HTR-8/SVneo (cell line): ENCODE measurements at regions not wholly inside any gene's neighbourhood (a gene's known extent, or its start where the extent isn't known, plus 50 kb on each side); places are given as distances from the start of the nearest gene placed in this dataset.
A peak's percentile ranks its signal among the peaks of the same experiment; 100 is the strongest.
"Not testable (repeated sequence)": the region's sequence is repeated elsewhere in the genome, so short reads cannot be mapped to it uniquely, and the experiment has no call there.

Experiments
- DNase-seq: peaks from one replicate; pipeline ENCODE4 v3.0.0; 2011; ENCODE audit warnings: low spot score, mixed read lengths; ENCODE audit not compliant: insufficient read length
- FAIRE-seq: peaks from 2 replicates; lab custom pipeline; 2011; peaks lifted over from hg19 to GRCh38; lab: Jason Lieb, UNC

- DNase-seq (no peak), FAIRE-seq (no peak)
Measured at GRCh38 chr3:180743813-180744590, 64.7 kb upstream of the CCDC39 start.

- FAIRE-seq (no peak), DNase-seq (no peak)
Measured at GRCh38 chr3:180747805-180748361, 68.6 kb upstream of the CCDC39 start.

- FAIRE-seq: no peak
- DNase-seq: no peak
Measured at GRCh38 chr3:180749322-180749721, 70.0 kb upstream of the CCDC39 start.

GRCh38 chr3:180749796-180750195 is 70.5 kb upstream of the CCDC39 start:
- FAIRE-seq: no peak
- DNase-seq: no peak

DNA sequence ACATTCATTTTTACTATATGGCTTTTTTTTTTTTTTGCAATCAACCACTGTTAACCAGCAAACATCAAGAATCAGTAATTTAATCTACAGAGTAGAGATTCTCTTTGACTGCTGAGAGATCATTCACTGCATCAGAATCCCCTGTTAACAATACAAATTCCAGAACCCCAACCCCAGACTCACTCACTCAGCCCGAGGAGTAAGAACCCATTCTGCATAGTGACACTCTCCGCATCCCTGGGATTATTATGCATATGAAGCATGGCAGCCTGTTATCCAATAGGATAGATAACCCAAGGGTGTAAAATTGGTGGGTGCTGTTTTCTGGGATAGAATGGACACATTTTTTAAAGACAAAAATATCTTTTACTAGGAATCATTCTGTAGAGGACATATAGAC is 76.3 kb upstream of the CCDC39 start:
- FAIRE-seq: no peak
- no peak for DNase-seq

- DNase-seq (no peak), FAIRE-seq (no peak)
Measured at GRCh38 chr3:180762866-180763265, 83.6 kb upstream of the CCDC39 start.

DNA sequence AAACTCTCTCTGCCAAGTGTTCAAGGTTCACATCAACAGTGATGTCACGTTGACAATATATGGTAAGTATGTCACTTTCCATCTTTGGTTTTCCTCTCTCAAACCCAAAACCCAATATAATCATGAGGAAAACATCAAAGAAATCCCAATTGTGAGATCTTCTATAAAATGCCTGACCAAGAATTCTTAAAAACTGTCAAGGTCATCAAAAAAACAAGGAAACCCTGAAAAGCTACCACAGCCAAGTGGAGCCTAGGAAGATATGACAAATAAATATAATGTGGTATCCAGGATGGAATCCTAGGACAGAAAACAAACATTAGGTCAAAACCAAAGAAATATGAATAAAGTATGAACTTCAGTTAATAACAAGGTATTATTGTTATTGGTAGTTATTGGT is 85.2 kb upstream of the CCDC39 start:
- DNase-seq: no peak
- no peak for FAIRE-seq

DNA sequence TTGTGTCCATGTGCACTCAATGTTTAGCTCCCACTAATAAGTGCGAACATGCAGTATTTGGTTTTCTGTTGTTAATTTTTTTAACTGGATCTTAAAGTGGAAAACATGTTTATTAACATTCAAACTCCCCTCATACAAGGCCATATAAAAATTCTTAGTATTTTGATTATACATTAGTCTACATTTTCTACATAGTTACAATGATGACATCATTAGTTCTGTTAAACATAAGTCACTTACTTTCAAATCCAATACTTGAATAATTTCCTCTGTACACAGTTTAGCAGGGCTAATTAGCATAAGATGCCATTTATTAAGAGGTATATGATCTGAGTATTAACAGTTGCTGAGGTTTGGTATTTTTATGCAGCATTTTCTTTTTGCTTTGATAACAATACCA is 91.3 kb upstream of the CCDC39 start:
- DNase-seq: no peak
- FAIRE-seq: no peak

DNA sequence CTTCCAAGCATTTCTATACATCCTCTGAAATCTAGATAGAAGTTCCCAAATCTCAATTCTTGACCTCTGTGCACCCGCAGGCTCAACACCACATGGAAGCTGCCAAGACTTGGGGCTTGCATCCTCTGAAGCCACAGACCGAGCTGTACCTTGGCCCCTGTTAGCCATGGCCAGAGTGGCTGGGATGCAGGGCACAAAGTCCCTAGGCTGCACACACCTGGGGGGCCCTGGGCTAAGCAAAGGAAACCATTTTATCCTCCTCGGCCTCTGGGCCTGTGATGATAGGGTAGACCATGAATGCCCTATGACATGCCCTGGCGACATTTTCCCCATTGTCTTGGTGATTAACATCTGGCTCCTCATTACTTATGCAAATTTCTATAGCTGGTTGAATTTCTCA is 97.1 kb upstream of the CCDC39 start:
- FAIRE-seq (no peak), DNase-seq (no peak)

- no peak for FAIRE-seq
- DNase-seq: no peak
Measured at GRCh38 chr3:180782195-180782984, 103.1 kb upstream of the CCDC39 start.

DNA sequence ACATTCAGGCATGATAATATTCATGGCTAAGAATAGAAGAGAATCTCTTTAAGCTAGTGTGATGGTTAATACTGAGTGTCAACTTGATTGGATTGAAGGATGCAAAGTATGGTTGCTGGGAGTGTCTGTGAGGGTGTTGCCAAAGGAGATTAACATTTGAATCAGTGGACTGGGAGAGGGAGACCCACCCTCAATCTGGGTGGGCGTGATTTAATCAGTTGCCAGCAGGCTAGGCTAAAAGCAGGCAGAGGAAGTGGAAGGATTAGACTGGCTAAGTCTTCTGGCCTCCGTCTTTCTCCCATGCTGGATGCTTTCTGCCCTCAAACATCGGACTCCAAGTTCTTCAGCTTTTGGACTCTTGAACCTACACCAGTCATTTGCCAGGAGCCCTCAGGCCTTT is 106.9 kb upstream of the CCDC39 start:
- DNase-seq, FAIRE-seq: not testable (repeated sequence)

DNA sequence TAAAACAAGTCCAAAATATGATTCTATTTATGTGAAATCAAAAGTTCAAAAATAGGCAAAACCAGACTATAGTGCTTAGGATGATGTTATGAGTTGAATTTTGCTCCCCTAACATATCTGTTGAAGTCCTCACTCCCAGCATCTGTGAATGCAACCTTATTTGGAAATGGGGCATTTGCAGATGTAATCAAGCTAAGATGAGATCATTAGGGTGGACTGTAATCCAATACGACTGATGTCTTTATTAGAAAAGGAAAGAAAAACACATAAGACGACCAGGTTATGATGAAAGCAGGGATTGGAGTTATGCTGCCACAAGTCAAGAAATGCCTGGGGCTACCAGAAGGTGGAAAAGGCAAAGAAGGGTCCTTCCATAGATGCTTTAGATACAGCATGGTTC is 110.5 kb upstream of the CCDC39 start:
- FAIRE-seq (no peak), DNase-seq (no peak)

GRCh38 chr3:180798197-180798596 is 114.3 kb upstream of the FXR1 start:
- FAIRE-seq: no peak
- no peak for DNase-seq

- FAIRE-seq (no peak), DNase-seq (peak; percentile 7)
Measured at GRCh38 chr3:180802837-180803236, 109.6 kb upstream of the FXR1 start.

GRCh38 chr3:180804916-180805315 is 107.6 kb upstream of the FXR1 start:
- DNase-seq (no peak), FAIRE-seq (no peak)

GRCh38 chr3:180808823-180809575 is 103.5 kb upstream of the FXR1 start:
- FAIRE-seq (no peak), DNase-seq (no peak)

DNA sequence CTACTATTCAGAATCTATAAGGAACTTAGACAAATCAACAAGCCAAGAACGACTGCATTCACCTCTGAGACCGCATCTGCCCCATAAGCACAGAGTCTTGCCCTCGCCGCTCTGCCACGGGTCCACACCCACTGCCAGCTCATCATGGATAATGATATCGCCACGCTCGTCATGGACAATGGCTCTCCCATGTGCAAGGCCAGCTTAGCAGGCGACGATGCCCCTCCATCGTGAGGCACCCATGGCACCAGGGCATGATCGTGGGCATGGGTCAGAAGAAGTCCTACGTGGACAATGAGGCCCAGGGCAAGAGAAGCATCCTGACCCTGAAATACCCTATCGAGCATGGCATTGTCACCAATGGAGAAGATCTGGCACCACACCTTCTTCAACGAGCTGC is 92.1 kb upstream of the FXR1 start:
- FAIRE-seq (no peak), DNase-seq (no peak)

DNA sequence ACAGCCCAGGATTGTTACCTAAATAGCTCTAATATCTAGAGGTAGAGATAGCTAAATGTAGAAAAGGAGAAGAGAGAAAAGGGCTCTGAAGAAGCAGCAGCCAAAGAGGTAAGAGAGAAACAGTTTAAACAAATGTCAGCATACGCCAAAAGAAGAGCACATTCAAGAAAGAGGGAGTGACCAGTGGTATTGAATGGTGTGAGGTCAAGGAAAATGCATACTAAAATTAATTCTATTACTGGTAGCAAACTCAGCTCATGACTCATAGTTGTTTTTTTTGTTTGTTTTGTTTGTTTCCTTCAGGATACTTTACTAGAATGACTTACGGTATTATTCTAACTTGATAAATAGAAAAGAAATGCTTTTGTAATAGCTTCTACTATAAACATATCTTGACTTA is 86.5 kb upstream of the FXR1 start:
- DNase-seq (no peak), FAIRE-seq (no peak)

DNA sequence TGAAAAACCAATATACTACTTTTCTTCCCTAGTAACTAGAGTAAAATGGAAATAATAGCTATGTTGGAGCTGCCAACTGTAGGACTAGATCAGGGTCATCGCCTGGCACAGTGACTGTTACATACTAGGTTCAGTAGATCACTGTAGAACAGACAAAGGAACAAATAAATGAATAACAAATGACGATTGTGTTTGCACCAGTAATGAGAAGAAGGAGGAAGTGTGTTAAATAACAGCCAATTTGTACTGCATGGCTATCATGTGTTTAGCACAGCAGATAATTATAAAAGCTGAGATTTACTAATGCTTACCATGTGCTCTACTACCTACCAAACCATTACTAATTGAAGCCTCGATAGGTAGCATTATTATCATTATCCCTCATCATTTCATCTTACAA is 85.3 kb upstream of the FXR1 start:
- DNase-seq (no peak), FAIRE-seq (no peak)

GRCh38 chr3:180828001-180828720 is 84.3 kb upstream of the FXR1 start:
- DNase-seq: no peak
- FAIRE-seq: no peak
